ENCODE measurements at regions not wholly inside any gene's neighbourhood (a gene's known extent, or its start where the extent isn't known, plus 50 kb on each side); places are given as distances from the start of the nearest gene placed in this dataset.

DNA sequence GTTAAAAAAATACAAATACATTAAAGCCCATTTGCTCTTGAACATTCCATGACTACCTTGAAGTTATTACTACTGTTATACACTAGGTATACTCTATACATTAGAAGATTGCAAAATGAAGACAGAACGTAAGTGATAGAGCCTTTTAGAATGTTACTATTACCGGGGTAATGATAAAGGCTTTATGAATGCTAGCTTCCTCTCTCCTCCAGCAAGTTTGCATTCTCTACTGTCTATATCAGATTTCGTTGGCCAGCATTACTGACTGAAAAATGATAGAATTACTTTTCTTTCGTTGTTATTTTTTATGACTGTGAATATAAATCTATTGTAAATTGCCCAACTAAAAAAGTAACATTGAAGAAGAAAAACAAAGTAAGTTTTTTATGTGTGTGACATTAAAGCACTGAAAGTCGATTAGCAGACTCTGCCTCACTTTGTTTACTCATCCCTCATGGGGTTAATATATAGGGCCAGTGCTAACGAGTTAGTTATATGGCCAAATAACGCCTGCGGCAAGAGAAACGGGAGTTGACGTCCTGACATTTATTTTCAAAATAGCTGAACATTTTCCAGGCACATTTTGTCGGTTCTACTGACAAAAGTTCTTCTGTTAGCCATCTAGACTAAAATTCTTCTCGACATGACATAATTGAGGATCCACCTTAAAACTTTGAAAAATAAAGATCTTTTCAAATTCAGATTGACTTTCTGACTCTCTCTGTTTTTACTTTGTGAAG lies 163.8 kb upstream of the KITLG start:
- no peak for DNase-seq
- Histone ChIP-seq H3K27me3 (ENCODE audit: control insufficient read depth in 2 of 2, insufficient read depth in 2 of 2, low read length in 2 of 2) (no peaks in the 10 kb centered on the region), H3K4me1 (ENCODE audit: control insufficient read depth in 1 of 2, insufficient read depth in 2 of 2, low read length in 2 of 2) (no peaks in the 10 kb centered on the region), H3K9ac (ENCODE audit: insufficient read depth, low read length, poor library complexity, severe bottlenecking) (no peak overlapping the region), H3K27ac (ENCODE audit: low read depth in 1 of 2, low read length in 2 of 2) (no peak overlapping the region), H3K4me2 (replicated peaks; ENCODE audit: extremely low read depth, low read length, poor library complexity, severe bottlenecking) (no peak overlapping the region), H4K20me1 (ENCODE audit: insufficient read depth, low read length) (no peaks in the 10 kb centered on the region), H2AFZ (ENCODE audit: insufficient read depth, low read depth, low read length, poor library complexity, severe bottlenecking) (no peak overlapping the region), H3K4me3 (replicated peaks in 1 of 3; ENCODE audit: low read depth in 2 of 3, low read length in 3 of 3) (no peak overlapping the region), H3K9me3 (replicated peaks in 1 of 2; ENCODE audit: control insufficient read depth in 1 of 2, insufficient read depth in 1 of 2, low read length in 2 of 2) (no peaks in the 10 kb centered on the region), H3K79me2 (ENCODE audit: insufficient read depth, low read length) (no peaks in the 10 kb centered on the region), H3K36me3 (replicated peaks in 1 of 2; ENCODE audit: control insufficient read depth in 1 of 2, insufficient read depth in 2 of 2, low read length in 2 of 2) (no peaks in the 10 kb centered on the region)
- no peak overlapping the region for H3K4me3 Mint-ChIP-seq
- H3K27me3 Mint-ChIP-seq (ENCODE audit: low read depth in 3 of 3) = peaks cover 0 to 5% (median 0%) of the 10 kb centered on the region in 3 donors
- peaks cover 0 to 5% (median 2%) of the 10 kb centered on the region in 7 donors for H3K9me3 Mint-ChIP-seq
- H3K4me1 Mint-ChIP-seq = no peaks in the 10 kb centered on the region
- H3K36me3 Mint-ChIP-seq = no peaks in the 10 kb centered on the region
- no peak overlapping the region for H3K27ac Mint-ChIP-seq
- TF ChIP-seq, protein P1, sequence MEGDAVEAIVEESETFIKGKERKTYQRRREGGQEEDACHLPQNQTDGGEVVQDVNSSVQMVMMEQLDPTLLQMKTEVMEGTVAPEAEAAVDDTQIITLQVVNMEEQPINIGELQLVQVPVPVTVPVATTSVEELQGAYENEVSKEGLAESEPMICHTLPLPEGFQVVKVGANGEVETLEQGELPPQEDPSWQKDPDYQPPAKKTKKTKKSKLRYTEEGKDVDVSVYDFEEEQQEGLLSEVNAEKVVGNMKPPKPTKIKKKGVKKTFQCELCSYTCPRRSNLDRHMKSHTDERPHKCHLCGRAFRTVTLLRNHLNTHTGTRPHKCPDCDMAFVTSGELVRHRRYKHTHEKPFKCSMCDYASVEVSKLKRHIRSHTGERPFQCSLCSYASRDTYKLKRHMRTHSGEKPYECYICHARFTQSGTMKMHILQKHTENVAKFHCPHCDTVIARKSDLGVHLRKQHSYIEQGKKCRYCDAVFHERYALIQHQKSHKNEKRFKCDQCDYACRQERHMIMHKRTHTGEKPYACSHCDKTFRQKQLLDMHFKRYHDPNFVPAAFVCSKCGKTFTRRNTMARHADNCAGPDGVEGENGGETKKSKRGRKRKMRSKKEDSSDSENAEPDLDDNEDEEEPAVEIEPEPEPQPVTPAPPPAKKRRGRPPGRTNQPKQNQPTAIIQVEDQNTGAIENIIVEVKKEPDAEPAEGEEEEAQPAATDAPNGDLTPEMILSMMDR (IDR thresholded peaks at IDR 0.05) = no peak
- intact Hi-C loops (cut with micrococcal nuclease) = no loop called here
- 86% methylated on average over 4 of the region's 12 CpGs for WGBS (ENCODE audit: insufficient coverage)

DNA sequence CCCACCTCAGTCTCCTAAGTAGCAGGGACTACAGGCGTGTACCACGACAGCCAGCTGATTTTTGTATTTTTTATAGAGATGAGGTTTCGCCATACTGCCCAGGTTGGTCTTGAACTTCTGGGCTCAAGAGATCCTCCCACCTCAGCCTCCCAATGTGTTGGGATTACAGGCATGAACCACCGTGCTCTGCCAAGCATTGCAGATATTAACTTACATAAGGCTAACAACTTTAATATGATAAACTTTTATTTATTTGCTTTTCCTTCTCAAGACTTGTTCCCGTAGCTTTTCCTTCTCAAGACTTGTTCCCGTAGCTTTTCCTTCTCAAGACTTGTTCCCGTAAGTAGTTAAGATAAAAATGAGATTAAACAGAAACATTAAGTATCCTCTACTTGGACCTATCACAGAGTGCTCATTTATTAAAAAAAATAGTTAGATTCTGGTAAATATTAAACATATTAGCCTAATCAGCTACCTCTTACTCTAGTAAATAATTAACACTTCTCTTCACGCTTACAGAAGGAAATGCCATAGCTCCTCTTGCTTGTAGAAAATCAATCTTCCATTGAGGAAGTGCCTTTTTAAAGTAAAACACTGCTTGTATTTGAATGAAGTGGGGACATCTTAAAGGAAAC lies 157.7 kb upstream of the KITLG start:
- TF ChIP-seq, protein P1 (IDR thresholded peaks at IDR 0.05) = no peak
- DNase-seq = no peak
- H3K4me2 ChIP-seq (replicated peaks; ENCODE audit: extremely low read depth, low read length, poor library complexity, severe bottlenecking) = no peak overlapping the region
- no peaks in the 10 kb centered on the region for H3K27me3 ChIP-seq (ENCODE audit: control insufficient read depth in 2 of 2, insufficient read depth in 2 of 2, low read length in 2 of 2)
- Mint-ChIP-seq H3K27me3 (ENCODE audit: low read depth in 3 of 3) (peaks cover 0 to 3% (median 2%) of the 10 kb centered on the region in 3 donors), H3K4me3 (no peak overlapping the region), H3K9me3 (peaks cover 0 to 6% (median 2%) of the 10 kb centered on the region in 7 donors), H3K27ac (no peak overlapping the region), H3K4me1 (no peaks in the 10 kb centered on the region), H3K36me3 (no peaks in the 10 kb centered on the region)
- H3K4me1 ChIP-seq (ENCODE audit: control insufficient read depth in 1 of 2, insufficient read depth in 2 of 2, low read length in 2 of 2) = no peaks in the 10 kb centered on the region
- no peak overlapping the region for H2AFZ ChIP-seq (ENCODE audit: insufficient read depth, low read depth, low read length, poor library complexity, severe bottlenecking)
- no peaks in the 10 kb centered on the region for H4K20me1 ChIP-seq (ENCODE audit: insufficient read depth, low read length)
- H3K9ac ChIP-seq (ENCODE audit: insufficient read depth, low read length, poor library complexity, severe bottlenecking) = no peak overlapping the region
- H3K79me2 ChIP-seq (ENCODE audit: insufficient read depth, low read length) = no peaks in the 10 kb centered on the region
- no peaks in the 10 kb centered on the region for H3K9me3 ChIP-seq (replicated peaks in 1 of 2; ENCODE audit: control insufficient read depth in 1 of 2, insufficient read depth in 1 of 2, low read length in 2 of 2)
- no peak overlapping the region for H3K4me3 ChIP-seq (replicated peaks in 1 of 3; ENCODE audit: low read depth in 2 of 3, low read length in 3 of 3)
- no peaks in the 10 kb centered on the region for H3K36me3 ChIP-seq (replicated peaks in 1 of 2; ENCODE audit: control insufficient read depth in 1 of 2, insufficient read depth in 2 of 2, low read length in 2 of 2)
- WGBS (ENCODE audit: insufficient coverage) = no CpG with 5 or more reads among the region's 8 CpGs
- H3K27ac ChIP-seq (ENCODE audit: low read depth in 1 of 2, low read length in 2 of 2) = no peak overlapping the region
- intact Hi-C loops (cut with micrococcal nuclease) = no loop called here

Data from CD14-positive monocyte (primary cell).